B cell (primary cell): ENCODE measurements at regions not wholly inside any gene's neighbourhood (a gene's known extent, or its start where the extent isn't known, plus 50 kb on each side); places are given as distances from the start of the nearest gene placed in this dataset.

Source experiments
- ATAC-seq: fragments of 200-7000 bp; cut with Tn5 transposase; one replicate; pipeline ENCODE4 v1.10.0; 2021; ENCODE audit warnings: low read depth, mild to moderate bottlenecking, moderate number of reproducible peaks, moderate library complexity
- CTCF ChIA-PET: fragments of 350-600 bp; sonication (Branson Sonifier 250); formaldehyde crosslinking; loops from one replicate; lab custom pipeline; 2021; ENCODE audit warnings: antibody characterized with exemption, inconsistent platforms; lab: Charles Lee
- POLR2A ChIA-PET: fragments of 350-600 bp; sonication (Branson Sonifier 250); formaldehyde crosslinking; loops from one replicate; lab custom pipeline; 2021; ENCODE audit warnings: antibody characterized with exemption; lab: Charles Lee
- DNase-seq: peaks from one replicate; pipeline ENCODE4 v3.0.0; 2013
- H2AFZ ChIP-seq: 2 replicates; pipeline ENCODE4 v1.6.1; 2012; ENCODE audit warnings: mild to moderate bottlenecking, low read depth, low read length; ENCODE audit not compliant: insufficient read depth, poor library complexity, severe bottlenecking
- H3K27ac ChIP-seq, 2 donors: 1 replicate in 1 of 2; 2 replicates in 1 of 2; pipeline ENCODE4 v1.5.1; 2012 to 2013; ENCODE audit warnings: low read length in 2 of 2, mild to moderate bottlenecking in 2 of 2, moderate library complexity in 1 of 2
- H3K27me3 ChIP-seq, 4 experiments: fragments of 200-600 bp in 1 of 4; sonication (generic) in 1 of 4; replicated peaks in 1 of 4; 1 replicate in 2 of 4; 2 replicates in 2 of 4; pipeline versions ENCODE4 v1.6.1 to v1.7.0; 2013 to 2016; ENCODE audit warnings: low read length in 3 of 4, mild to moderate bottlenecking in 2 of 4, mixed read lengths in 1 of 4, moderate library complexity in 1 of 4; ENCODE audit not compliant: insufficient read depth in 4 of 4, control insufficient read depth in 3 of 4; ENCODE audit errors: control extremely low read depth in 1 of 4
- H3K36me3 ChIP-seq, 2 experiments: replicated peaks in 1 of 2; 1 replicate in 1 of 2; 2 replicates in 1 of 2; pipeline versions ENCODE4 v1.6.1 to v1.7.1; 2013; ENCODE audit warnings: low read length in 1 of 2; ENCODE audit not compliant: insufficient read depth in 2 of 2, control insufficient read depth in 1 of 2; ENCODE audit errors: control extremely low read depth in 1 of 2, extremely low read depth in 1 of 2
- H3K4me1 ChIP-seq, 2 donors: fragments of 200-600 bp in 1 of 2; sonication (generic) in 1 of 2; 1 replicate in 1 of 2; 2 replicates in 1 of 2; pipeline versions ENCODE4 v1.5.1 to v1.6.1; 2013 to 2017; ENCODE audit warnings: low read length in 2 of 2; ENCODE audit not compliant: control insufficient read depth in 2 of 2, insufficient read depth in 2 of 2
- H3K4me2 ChIP-seq: replicated peaks from 2 replicates; pipeline ENCODE3; 2012; ENCODE audit warnings: mild to moderate bottlenecking, low read depth, low read length; ENCODE audit not compliant: poor library complexity, severe bottlenecking
- H3K4me3 ChIP-seq, 5 experiments: fragments of 200-600 bp in 1 of 5; sonication (generic) in 1 of 5; 1 replicate in 3 of 5; 2 replicates in 2 of 5; pipeline versions ENCODE4 v1.5.1 to v1.7.0; 2011 to 2016; ENCODE audit warnings: low read length in 4 of 5, mild to moderate bottlenecking in 4 of 5, low read depth in 2 of 5, control low read depth in 1 of 5, moderate library complexity in 1 of 5; ENCODE audit not compliant: insufficient read depth in 1 of 5; ENCODE audit errors: control extremely low read depth in 1 of 5, extremely low read depth in 1 of 5
- H3K79me2 ChIP-seq: fragments of 200-600 bp; sonication (generic); one replicate; pipeline ENCODE4 v1.6.0; 2016; ENCODE audit warnings: low read length; ENCODE audit not compliant: control insufficient read depth, insufficient read depth
- H3K9ac ChIP-seq: fragments of 200-600 bp; sonication (generic); 2 replicates; pipeline ENCODE4 v1.6.1; 2017; ENCODE audit warnings: mild to moderate bottlenecking, low read length, moderate library complexity
- H3K9me3 ChIP-seq, 3 donors: one replicate each; pipeline versions ENCODE4 v1.6.1 to v1.7.1; 2013; ENCODE audit warnings: low read length in 2 of 3; ENCODE audit not compliant: control insufficient read depth in 2 of 3, insufficient read depth in 1 of 3; ENCODE audit errors: control extremely low read depth in 1 of 3
- H4K20me1 ChIP-seq: 2 replicates; pipeline ENCODE4 v1.6.0; 2012; ENCODE audit warnings: mild to moderate bottlenecking, low read length; ENCODE audit not compliant: insufficient read depth, control insufficient read depth, poor library complexity, severe bottlenecking
- H3K27ac Mint-ChIP-seq: one replicate; pipeline ENCODE4 v1.8.0; 2021; ENCODE audit warnings: mixed read lengths
- H3K27me3 Mint-ChIP-seq: one replicate; pipeline ENCODE4 v1.8.0; 2021; ENCODE audit warnings: mixed read lengths
- H3K4me1 Mint-ChIP-seq: one replicate; pipeline ENCODE4 v1.8.0; 2021; ENCODE audit warnings: mixed read lengths
- H3K4me3 Mint-ChIP-seq: one replicate; pipeline ENCODE4 v1.8.0; 2021; ENCODE audit warnings: mixed read lengths
- H3K9me3 Mint-ChIP-seq: one replicate; pipeline ENCODE4 v1.8.0; 2022; ENCODE audit warnings: mixed read lengths; ENCODE audit not compliant: insufficient read depth
- CTCF ChIP-seq: fragments of 200-600 bp; IDR thresholded peaks from one replicate; pipeline ENCODE4 v1.8.0; 2022; ENCODE audit warnings: antibody characterized with exemption, mild to moderate bottlenecking
- EZH2 ChIP-seq: IDR thresholded peaks from 2 replicates; pipeline ENCODE4 v1.6.1; 2012; ENCODE audit warnings: borderline replicate concordance, low read depth, mild to moderate bottlenecking, moderate library complexity, low read length; ENCODE audit not compliant: insufficient read depth, poor library complexity, severe bottlenecking
- WGBS: methylation state at CpG from one replicate; pipeline ENCODE4 v1.1.5; 2013; ENCODE audit warnings: missing lambda C conversion rate; ENCODE audit not compliant: insufficient coverage; 5-methylcytosine and 5-hydroxymethylcytosine counted together
- intact Hi-C: fragments of 100-400 bp; cut with micrococcal nuclease; formaldehyde crosslinking; loops from one replicate; pipeline ENCODE4 v1.10.0; 2022

GRCh38 chr1:198846556-198846955 is 207.7 kb downstream of the PTPRC start:
- no peak for ATAC-seq
- Mint-ChIP-seq H3K27ac (no peak overlapping the region), H3K9me3 (no peaks in the 10 kb centered on the region), H3K4me1 (no peaks in the 10 kb centered on the region), H3K27me3 (no peaks in the 10 kb centered on the region), H3K4me3 (no peak overlapping the region)
- Histone ChIP-seq H3K4me2 (no peak overlapping the region), H3K9me3 (no peaks in the 10 kb centered on the region), H4K20me1 (no peaks in the 10 kb centered on the region), H2AFZ (no peak overlapping the region), H3K27me3 (no peaks in the 10 kb centered on the region), H3K27ac (no peak overlapping the region), H3K79me2 (no peaks in the 10 kb centered on the region), H3K4me3 (no peak overlapping the region), H3K9ac (no peak overlapping the region), H3K4me1 (no peaks in the 10 kb centered on the region), H3K36me3 (peaks cover 0 to 2% of the 10 kb centered on the region in 2 experiments)
- CTCF ChIA-PET = no interaction called here
- intact Hi-C loops = no loop called here
- WGBS = 100% methylated on average over 1 of the region's 2 CpGs
- no peak for DNase-seq
- TF ChIP-seq CTCF = no peak
- no peak for TF ChIP-seq EZH2
- POLR2A ChIA-PET = no interaction called here

GRCh38 chr1:198848206-198848605 is 209.4 kb downstream of the PTPRC start:
- Histone ChIP-seq H3K9me3 (no peaks in the 10 kb centered on the region), H4K20me1 (no peaks in the 10 kb centered on the region), H3K4me1 (no peaks in the 10 kb centered on the region), H2AFZ (no peak overlapping the region), H3K36me3 (peaks cover 0 to 2% of the 10 kb centered on the region in 2 experiments), H3K4me2 (no peak overlapping the region), H3K4me3 (no peak overlapping the region), H3K27ac (no peak overlapping the region), H3K9ac (no peak overlapping the region), H3K79me2 (no peaks in the 10 kb centered on the region), H3K27me3 (no peaks in the 10 kb centered on the region)
- WGBS = no CpG with 5 or more reads among the region's 1 CpG
- intact Hi-C loops = no loop called here
- H3K4me1 Mint-ChIP-seq = no peaks in the 10 kb centered on the region
- no peak for TF ChIP-seq EZH2
- no peak overlapping the region for H3K4me3 Mint-ChIP-seq
- no peak for ATAC-seq
- no peak for DNase-seq
- H3K9me3 Mint-ChIP-seq = no peaks in the 10 kb centered on the region
- H3K27ac Mint-ChIP-seq = no peak overlapping the region
- ChIA-PET CTCF (no interaction called here), POLR2A (no interaction called here)
- no peaks in the 10 kb centered on the region for H3K27me3 Mint-ChIP-seq
